ENCODE measurements at regions not wholly inside any gene's neighbourhood (a gene's known extent, or its start where the extent isn't known, plus 50 kb on each side); places are given as distances from the start of the nearest gene placed in this dataset.
"Not testable (repeated sequence)": the region's sequence is repeated elsewhere in the genome, so short reads cannot be mapped to it uniquely, and the experiment has no call there.

- no peaks in the 10 kb centered on the region for H3K9me3 ChIP-seq (ENCODE audit: control insufficient read depth, insufficient read depth, low read length)
- H3K36me3 ChIP-seq (ENCODE audit: control insufficient read depth, insufficient read depth, low read length): no peaks in the 10 kb centered on the region
- peak overlapping the region; percentile 69 for H3K4me3 ChIP-seq (ENCODE audit: low read depth, low read length)
- no peaks in the 10 kb centered on the region for H3K27me3 ChIP-seq (ENCODE audit: control insufficient read depth, insufficient read depth, low read length)
- H3K4me1 ChIP-seq (ENCODE audit: control insufficient read depth, insufficient read depth, low read length): no peaks in the 10 kb centered on the region
- no peak overlapping the region for H3K27ac ChIP-seq (ENCODE audit: low read depth, low read length)
- H3K9ac ChIP-seq (ENCODE audit: low read depth, low read length): peak overlapping the region; percentile 80
These were observed 970.2 kb upstream of the COX7C start for GRCh38 chr5:85647349-85648127.

GRCh38 chr5:85648495-85648894 is 969.2 kb upstream of the COX7C start:
- Histone ChIP-seq H3K4me3 (ENCODE audit: low read depth, low read length) (no peak overlapping the region), H3K9me3 (ENCODE audit: control insufficient read depth, insufficient read depth, low read length) (no peaks in the 10 kb centered on the region), H3K27ac (ENCODE audit: low read depth, low read length) (no peak overlapping the region), H3K4me1 (ENCODE audit: control insufficient read depth, insufficient read depth, low read length) (no peaks in the 10 kb centered on the region), H3K9ac (ENCODE audit: low read depth, low read length) (no peak overlapping the region), H3K36me3 (ENCODE audit: control insufficient read depth, insufficient read depth, low read length) (no peaks in the 10 kb centered on the region), H3K27me3 (ENCODE audit: control insufficient read depth, insufficient read depth, low read length) (no peaks in the 10 kb centered on the region)

GRCh38 chr5:85651731-85652130 is 966.0 kb upstream of the COX7C start:
- H3K9me3 ChIP-seq (ENCODE audit: control insufficient read depth, insufficient read depth, low read length): peaks cover 9% of the 10 kb centered on the region
- no peaks in the 10 kb centered on the region for H3K4me1 ChIP-seq (ENCODE audit: control insufficient read depth, insufficient read depth, low read length)
- no peak overlapping the region for H3K9ac ChIP-seq (ENCODE audit: low read depth, low read length)
- H3K36me3 ChIP-seq (ENCODE audit: control insufficient read depth, insufficient read depth, low read length): no peaks in the 10 kb centered on the region
- H3K27ac ChIP-seq (ENCODE audit: low read depth, low read length): no peak overlapping the region
- no peaks in the 10 kb centered on the region for H3K27me3 ChIP-seq (ENCODE audit: control insufficient read depth, insufficient read depth, low read length)
- H3K4me3 ChIP-seq (ENCODE audit: low read depth, low read length): no peak overlapping the region

- not testable (repeated sequence) for H3K4me1 ChIP-seq (ENCODE audit: control insufficient read depth, insufficient read depth, low read length); H3K36me3 ChIP-seq (ENCODE audit: control insufficient read depth, insufficient read depth, low read length); H3K9ac ChIP-seq (ENCODE audit: low read depth, low read length); H3K9me3 ChIP-seq (ENCODE audit: control insufficient read depth, insufficient read depth, low read length); H3K4me3 ChIP-seq (ENCODE audit: low read depth, low read length); H3K27me3 ChIP-seq (ENCODE audit: control insufficient read depth, insufficient read depth, low read length); H3K27ac ChIP-seq (ENCODE audit: low read depth, low read length)
These were observed 963.6 kb upstream of the COX7C start for GRCh38 chr5:85654144-85654543.

GRCh38 chr5:85656050-85656449 is 961.7 kb upstream of the COX7C start:
- Histone ChIP-seq H3K9ac (ENCODE audit: low read depth, low read length) (no peak overlapping the region), H3K4me1 (ENCODE audit: control insufficient read depth, insufficient read depth, low read length) (no peaks in the 10 kb centered on the region), H3K36me3 (ENCODE audit: control insufficient read depth, insufficient read depth, low read length) (no peaks in the 10 kb centered on the region), H3K9me3 (ENCODE audit: control insufficient read depth, insufficient read depth, low read length) (peaks cover 9% of the 10 kb centered on the region), H3K27ac (ENCODE audit: low read depth, low read length) (no peak overlapping the region), H3K4me3 (ENCODE audit: low read depth, low read length) (no peak overlapping the region), H3K27me3 (ENCODE audit: control insufficient read depth, insufficient read depth, low read length) (no peaks in the 10 kb centered on the region)

- not testable (repeated sequence) for H3K9me3 ChIP-seq (ENCODE audit: control insufficient read depth, insufficient read depth, low read length); H3K4me1 ChIP-seq (ENCODE audit: control insufficient read depth, insufficient read depth, low read length); H3K9ac ChIP-seq (ENCODE audit: low read depth, low read length); H3K4me3 ChIP-seq (ENCODE audit: low read depth, low read length); H3K27ac ChIP-seq (ENCODE audit: low read depth, low read length); H3K27me3 ChIP-seq (ENCODE audit: control insufficient read depth, insufficient read depth, low read length); H3K36me3 ChIP-seq (ENCODE audit: control insufficient read depth, insufficient read depth, low read length)
These were observed 960.4 kb upstream of the COX7C start for GRCh38 chr5:85657328-85657727.

GRCh38 chr5:85662969-85663707 is 954.6 kb upstream of the COX7C start:
- H3K27ac ChIP-seq (ENCODE audit: low read depth, low read length); H3K4me3 ChIP-seq (ENCODE audit: low read depth, low read length); H3K27me3 ChIP-seq (ENCODE audit: control insufficient read depth, insufficient read depth, low read length); H3K36me3 ChIP-seq (ENCODE audit: control insufficient read depth, insufficient read depth, low read length); H3K4me1 ChIP-seq (ENCODE audit: control insufficient read depth, insufficient read depth, low read length); H3K9me3 ChIP-seq (ENCODE audit: control insufficient read depth, insufficient read depth, low read length); H3K9ac ChIP-seq (ENCODE audit: low read depth, low read length): not testable (repeated sequence)

GRCh38 chr5:85663708-85664031 is 954.1 kb upstream of the COX7C start:
- H3K4me1 ChIP-seq (ENCODE audit: control insufficient read depth, insufficient read depth, low read length): no peaks in the 10 kb centered on the region
- H3K9me3 ChIP-seq (ENCODE audit: control insufficient read depth, insufficient read depth, low read length): no peaks in the 10 kb centered on the region
- no peak overlapping the region for H3K9ac ChIP-seq (ENCODE audit: low read depth, low read length)
- H3K27ac ChIP-seq (ENCODE audit: low read depth, low read length): no peak overlapping the region
- H3K4me3 ChIP-seq (ENCODE audit: low read depth, low read length): no peak overlapping the region
- H3K36me3 ChIP-seq (ENCODE audit: control insufficient read depth, insufficient read depth, low read length): no peaks in the 10 kb centered on the region
- no peaks in the 10 kb centered on the region for H3K27me3 ChIP-seq (ENCODE audit: control insufficient read depth, insufficient read depth, low read length)

- Histone ChIP-seq H3K27me3 (ENCODE audit: control insufficient read depth, insufficient read depth, low read length) (no peaks in the 10 kb centered on the region), H3K4me1 (ENCODE audit: control insufficient read depth, insufficient read depth, low read length) (no peaks in the 10 kb centered on the region), H3K27ac (ENCODE audit: low read depth, low read length) (no peak overlapping the region)
These were observed 947.3 kb upstream of the COX7C start for GRCh38 chr5:85670417-85670816.

GRCh38 chr5:85671223-85671970 is 946.3 kb upstream of the COX7C start:
- H3K27me3 ChIP-seq (ENCODE audit: control insufficient read depth, insufficient read depth, low read length): no peaks in the 10 kb centered on the region
- no peaks in the 10 kb centered on the region for H3K36me3 ChIP-seq (ENCODE audit: control insufficient read depth, insufficient read depth, low read length)
- H3K4me3 ChIP-seq (ENCODE audit: low read depth, low read length): no peak overlapping the region
- H3K27ac ChIP-seq (ENCODE audit: low read depth, low read length): no peak overlapping the region
- no peaks in the 10 kb centered on the region for H3K4me1 ChIP-seq (ENCODE audit: control insufficient read depth, insufficient read depth, low read length)
- no peaks in the 10 kb centered on the region for H3K9me3 ChIP-seq (ENCODE audit: control insufficient read depth, insufficient read depth, low read length)
- H3K9ac ChIP-seq (ENCODE audit: low read depth, low read length): no peak overlapping the region

More at GRCh38 chr5:85670417-85670816, 947.3 kb upstream of the COX7C start:
- no peak overlapping the region for H3K9ac ChIP-seq (ENCODE audit: low read depth, low read length)
- no peak overlapping the region for H3K4me3 ChIP-seq (ENCODE audit: low read depth, low read length)
- H3K9me3 ChIP-seq (ENCODE audit: control insufficient read depth, insufficient read depth, low read length): no peaks in the 10 kb centered on the region
- no peaks in the 10 kb centered on the region for H3K36me3 ChIP-seq (ENCODE audit: control insufficient read depth, insufficient read depth, low read length)

- Histone ChIP-seq H3K27ac (ENCODE audit: low read depth, low read length) (no peak overlapping the region), H3K27me3 (ENCODE audit: control insufficient read depth, insufficient read depth, low read length) (no peaks in the 10 kb centered on the region), H3K36me3 (ENCODE audit: control insufficient read depth, insufficient read depth, low read length) (no peaks in the 10 kb centered on the region), H3K9me3 (ENCODE audit: control insufficient read depth, insufficient read depth, low read length) (no peaks in the 10 kb centered on the region), H3K4me3 (ENCODE audit: low read depth, low read length) (no peak overlapping the region), H3K9ac (ENCODE audit: low read depth, low read length) (no peak overlapping the region), H3K4me1 (ENCODE audit: control insufficient read depth, insufficient read depth, low read length) (no peaks in the 10 kb centered on the region)
These were observed 935.9 kb upstream of the COX7C start for GRCh38 chr5:85681871-85682270.

Measured in HUES48 (cell line).